PC-3 (cell line): ENCODE measurements at regions not wholly inside any gene's neighbourhood (a gene's known extent, or its start where the extent isn't known, plus 50 kb on each side); places are given as distances from the start of the nearest gene placed in this dataset.

ENCODE experiments used
- EZH2 ChIP-seq: fragments of 300-600 bp; sonication (generic); IDR thresholded peaks from one replicate; pipeline ENCODE4 v1.6.1; 2017; ENCODE audit warnings: antibody characterized with exemption, mild to moderate bottlenecking, low read length; ENCODE audit not compliant: unreplicated experiment
- TF ChIP-seq, protein P1 (sequence below): fragments of 300-600 bp; sonication (generic); conservative IDR thresholded peaks from 2 replicates; pipeline ENCODE4 v1.5.1; 2017; ENCODE audit warnings: antibody characterized with exemption, low read depth, mild to moderate bottlenecking, low read length

GRCh38 chr3:119091936-119092677 lies 53.9 kb upstream of the TEX55 start:
- no peak for TF ChIP-seq EZH2
- TF ChIP-seq, protein P1, sequence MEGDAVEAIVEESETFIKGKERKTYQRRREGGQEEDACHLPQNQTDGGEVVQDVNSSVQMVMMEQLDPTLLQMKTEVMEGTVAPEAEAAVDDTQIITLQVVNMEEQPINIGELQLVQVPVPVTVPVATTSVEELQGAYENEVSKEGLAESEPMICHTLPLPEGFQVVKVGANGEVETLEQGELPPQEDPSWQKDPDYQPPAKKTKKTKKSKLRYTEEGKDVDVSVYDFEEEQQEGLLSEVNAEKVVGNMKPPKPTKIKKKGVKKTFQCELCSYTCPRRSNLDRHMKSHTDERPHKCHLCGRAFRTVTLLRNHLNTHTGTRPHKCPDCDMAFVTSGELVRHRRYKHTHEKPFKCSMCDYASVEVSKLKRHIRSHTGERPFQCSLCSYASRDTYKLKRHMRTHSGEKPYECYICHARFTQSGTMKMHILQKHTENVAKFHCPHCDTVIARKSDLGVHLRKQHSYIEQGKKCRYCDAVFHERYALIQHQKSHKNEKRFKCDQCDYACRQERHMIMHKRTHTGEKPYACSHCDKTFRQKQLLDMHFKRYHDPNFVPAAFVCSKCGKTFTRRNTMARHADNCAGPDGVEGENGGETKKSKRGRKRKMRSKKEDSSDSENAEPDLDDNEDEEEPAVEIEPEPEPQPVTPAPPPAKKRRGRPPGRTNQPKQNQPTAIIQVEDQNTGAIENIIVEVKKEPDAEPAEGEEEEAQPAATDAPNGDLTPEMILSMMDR, result no peak
